ENCODE measurements at regions not wholly inside any gene's neighbourhood (a gene's known extent, or its start where the extent isn't known, plus 50 kb on each side); places are given as distances from the start of the nearest gene placed in this dataset.

DNA sequence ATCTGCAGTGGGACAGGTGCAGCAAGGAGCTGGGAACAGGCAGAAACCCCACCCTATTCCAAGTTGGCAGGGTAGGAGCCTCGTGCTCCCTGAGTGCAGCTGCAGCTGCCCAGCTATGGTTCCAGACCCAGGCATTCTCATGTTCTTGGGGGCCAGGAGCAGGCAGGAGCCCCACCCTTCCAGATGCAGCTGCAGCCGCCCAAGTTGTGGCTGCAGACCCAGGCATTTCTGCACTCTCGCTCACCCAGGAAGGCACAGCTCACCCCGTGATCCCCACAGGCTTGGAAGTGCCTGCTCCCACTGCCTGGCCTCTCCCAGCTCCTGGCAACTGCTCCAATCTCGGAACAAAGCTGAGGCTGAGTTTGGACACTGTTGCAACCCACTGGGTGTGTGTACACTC is 275.8 kb upstream of the ADRA1B start:
- no peak for TF ChIP-seq CTCF (IDR thresholded peaks at IDR 0.05; ENCODE audit: low read length, missing control alignments)
- no peak for DNase-seq (ENCODE audit: low read depth)
- no peak overlapping the region for H3K4me3 ChIP-seq (replicated peaks; ENCODE audit: low read depth, low read length)

GRCh38 chr5:159640921-159641320 is 275.4 kb upstream of the ADRA1B start:
- no peak for TF ChIP-seq CTCF (IDR thresholded peaks at IDR 0.05; ENCODE audit: low read length, missing control alignments)
- no peak for DNase-seq (ENCODE audit: low read depth)
- H3K4me3 ChIP-seq (replicated peaks; ENCODE audit: low read depth, low read length), result no peak overlapping the region

- no peak overlapping the region for H3K4me3 ChIP-seq (replicated peaks; ENCODE audit: low read depth, low read length)
- no peak for TF ChIP-seq CTCF (IDR thresholded peaks at IDR 0.05; ENCODE audit: low read length, missing control alignments)
- DNase-seq (ENCODE audit: low read depth), result no peak
Observed at GRCh38 chr5:159641371-159642039, 274.8 kb upstream of the ADRA1B start.

DNA sequence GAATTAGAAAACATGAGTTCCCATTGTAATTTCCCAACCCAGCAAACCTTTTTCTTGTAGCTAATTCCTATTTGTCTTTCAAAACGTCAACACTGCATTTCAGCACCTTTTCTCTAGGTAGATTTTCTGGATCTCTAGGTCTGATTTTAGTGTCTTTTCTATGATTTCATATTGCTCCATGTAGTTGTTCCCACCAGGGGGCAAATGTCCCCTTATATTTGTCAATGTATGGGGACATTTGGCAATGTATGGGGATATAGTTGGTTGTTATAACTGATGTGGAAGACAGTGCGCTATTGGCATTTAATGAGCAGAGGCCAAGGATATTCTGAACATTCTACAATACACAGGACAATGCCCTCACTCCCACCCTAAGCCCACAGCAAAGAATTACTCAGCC is 273.9 kb upstream of the ADRA1B start:
- no peak for TF ChIP-seq CTCF (IDR thresholded peaks at IDR 0.05; ENCODE audit: low read length, missing control alignments)
- DNase-seq (ENCODE audit: low read depth), result no peak
- H3K4me3 ChIP-seq (replicated peaks; ENCODE audit: low read depth, low read length), result no peak overlapping the region

DNA sequence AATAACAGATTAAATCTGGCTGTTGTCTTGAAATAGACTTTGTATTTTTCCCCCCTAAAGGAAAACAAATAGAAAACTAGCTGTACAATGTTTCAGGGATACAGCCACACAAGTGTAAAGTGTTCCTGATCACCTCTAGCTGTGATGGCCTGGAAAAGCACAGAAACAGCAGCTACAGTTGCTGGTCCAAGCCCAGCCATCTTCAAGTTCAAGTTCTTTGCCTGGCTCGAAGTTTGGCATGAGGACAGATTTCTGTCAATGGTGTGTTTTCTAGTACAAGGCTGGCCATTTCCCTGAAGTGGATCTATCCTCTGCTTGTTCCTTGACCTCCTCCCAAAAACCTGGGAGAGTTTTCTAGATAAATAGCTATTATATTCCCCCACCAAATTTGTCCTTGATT is 272.2 kb upstream of the ADRA1B start:
- no peak overlapping the region for H3K4me3 ChIP-seq (replicated peaks; ENCODE audit: low read depth, low read length)
- DNase-seq (ENCODE audit: low read depth), result no peak
- no peak for TF ChIP-seq CTCF (IDR thresholded peaks at IDR 0.05; ENCODE audit: low read length, missing control alignments)

- no peak for TF ChIP-seq CTCF (IDR thresholded peaks at IDR 0.05; ENCODE audit: low read length, missing control alignments)
- H3K4me3 ChIP-seq (replicated peaks; ENCODE audit: low read depth, low read length), result no peak overlapping the region
- DNase-seq (ENCODE audit: low read depth), result no peak
Observed at GRCh38 chr5:159645179-159645846, 271.0 kb upstream of the ADRA1B start.

DNA sequence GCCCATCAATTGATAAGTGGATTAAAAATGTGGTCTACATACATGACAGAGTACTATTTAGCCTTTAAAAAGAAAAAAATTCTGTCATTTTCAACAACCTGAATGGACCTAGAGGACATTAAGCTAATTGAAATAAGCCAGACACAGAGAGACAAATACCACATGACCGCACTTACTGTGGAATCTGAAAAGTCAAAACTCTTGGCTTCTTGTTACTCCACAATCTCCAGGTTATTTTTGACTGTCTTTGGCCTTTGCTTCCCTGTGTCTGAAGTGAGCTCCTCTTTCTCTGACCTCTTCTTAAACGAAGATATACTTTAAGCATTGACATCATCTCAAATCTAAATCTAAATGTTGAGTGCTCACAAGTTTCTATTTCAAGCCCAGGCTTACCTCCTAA is 265.5 kb upstream of the ADRA1B start:
- H3K4me3 ChIP-seq (replicated peaks; ENCODE audit: low read depth, low read length), result no peak overlapping the region
- DNase-seq (ENCODE audit: low read depth), result no peak
- no peak for TF ChIP-seq CTCF (IDR thresholded peaks at IDR 0.05; ENCODE audit: low read length, missing control alignments)
